Skeletal muscle satellite cell (primary cell): ENCODE measurements at regions not wholly inside any gene's neighbourhood (a gene's known extent, or its start where the extent isn't known, plus 50 kb on each side); places are given as distances from the start of the nearest gene placed in this dataset.
"Not testable (repeated sequence)": the region's sequence is repeated elsewhere in the genome, so short reads cannot be mapped to it uniquely, and the experiment has no call there.

Source experiments
- H3K27me3 ChIP-seq: 2 replicates; pipeline ENCODE4 v1.7.0; 2013; ENCODE audit warnings: low read length; ENCODE audit not compliant: control insufficient read depth, insufficient read depth
- H3K36me3 ChIP-seq: 2 replicates; pipeline ENCODE4 v1.7.0; 2013; ENCODE audit warnings: mild to moderate bottlenecking, control low read depth, low read length; ENCODE audit not compliant: insufficient read depth
- H3K4me1 ChIP-seq: 2 replicates; pipeline ENCODE4 v1.7.0; 2013; ENCODE audit warnings: low read length; ENCODE audit not compliant: control insufficient read depth, insufficient read depth
- H3K4me2 ChIP-seq: 2 replicates; pipeline ENCODE4 v1.7.0; 2013; ENCODE audit warnings: mild to moderate bottlenecking, low read length
- H3K4me3 ChIP-seq: 2 replicates; pipeline ENCODE4 v1.7.0; 2013; ENCODE audit warnings: low read length
- H3K9ac ChIP-seq: 2 replicates; pipeline ENCODE4 v1.7.0; 2013; ENCODE audit warnings: mild to moderate bottlenecking, low read depth, low read length, moderate library complexity
- H3K9me3 ChIP-seq: replicated peaks from 2 replicates; pipeline ENCODE4 v1.7.0; 2013; ENCODE audit warnings: mild to moderate bottlenecking, control low read depth, low read length

DNA sequence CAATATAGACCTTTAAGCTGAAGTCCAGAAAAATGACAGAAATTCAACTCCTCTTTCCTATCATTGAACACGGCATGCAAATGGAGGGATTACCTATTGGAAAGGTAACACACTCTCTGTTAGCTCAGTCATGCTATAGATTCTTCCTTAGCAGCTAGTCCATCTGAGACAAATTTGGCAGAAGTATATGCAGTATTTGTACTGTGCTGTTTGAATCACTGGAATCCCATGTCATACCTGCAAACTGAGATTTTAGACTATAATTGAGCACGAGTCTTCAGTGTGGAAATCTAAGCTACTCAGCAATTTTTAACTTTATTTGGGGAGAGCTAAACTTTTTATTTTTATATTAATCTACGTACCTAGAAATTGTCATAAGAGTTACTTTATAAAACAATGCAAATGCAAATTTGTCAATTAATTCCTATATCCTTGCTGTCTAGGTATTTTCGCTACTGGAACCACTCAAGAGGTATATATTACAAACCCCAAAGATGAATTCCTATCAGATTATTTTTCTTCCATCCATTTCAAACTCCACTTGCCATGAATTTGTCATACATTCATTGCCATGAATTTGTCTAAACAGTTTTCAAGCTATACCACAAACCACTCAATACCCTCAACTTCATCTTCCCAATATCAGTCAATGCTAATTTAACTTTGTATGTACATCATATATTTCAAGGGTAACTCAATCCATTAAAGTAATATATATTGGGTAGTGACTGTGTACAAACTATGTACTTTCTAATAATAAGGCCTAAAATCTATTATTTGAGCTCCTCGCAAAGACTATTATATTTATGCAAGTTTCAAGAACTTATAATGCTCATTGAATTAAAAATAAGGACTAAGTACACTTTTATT is 224.8 kb downstream of the MEF2C start:
- Histone ChIP-seq H3K4me2 (no peak overlapping the region), H3K4me1 (peaks cover 5% of the 10 kb centered on the region), H3K27me3 (peaks cover 82% of the 10 kb centered on the region), H3K4me3 (no peak overlapping the region), H3K9ac (no peak overlapping the region), H3K9me3 (no peaks in the 10 kb centered on the region), H3K36me3 (no peaks in the 10 kb centered on the region)

DNA sequence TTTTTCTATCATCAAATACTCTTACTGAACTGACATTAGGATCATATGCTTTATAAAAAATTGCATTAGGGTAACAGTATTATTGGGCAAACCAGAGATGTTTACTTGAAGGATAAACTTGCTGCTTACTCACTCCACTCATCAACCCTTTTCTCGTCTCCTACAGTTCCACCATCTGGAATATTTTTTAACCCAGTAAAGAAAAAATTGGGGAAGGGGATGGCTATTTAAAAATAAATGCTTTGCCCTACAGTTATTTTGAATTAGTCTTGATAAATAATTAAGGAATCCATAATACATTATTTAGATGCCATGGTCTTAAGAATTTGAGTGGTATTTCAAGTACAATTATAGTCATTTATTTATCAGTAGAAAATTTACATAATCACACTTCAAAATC is 225.8 kb downstream of the MEF2C start:
- Histone ChIP-seq H3K9ac (no peak overlapping the region), H3K4me2 (no peak overlapping the region), H3K9me3 (no peaks in the 10 kb centered on the region), H3K4me1 (peaks cover 5% of the 10 kb centered on the region), H3K36me3 (no peaks in the 10 kb centered on the region), H3K27me3 (peaks cover 76% of the 10 kb centered on the region), H3K4me3 (no peak overlapping the region)

DNA sequence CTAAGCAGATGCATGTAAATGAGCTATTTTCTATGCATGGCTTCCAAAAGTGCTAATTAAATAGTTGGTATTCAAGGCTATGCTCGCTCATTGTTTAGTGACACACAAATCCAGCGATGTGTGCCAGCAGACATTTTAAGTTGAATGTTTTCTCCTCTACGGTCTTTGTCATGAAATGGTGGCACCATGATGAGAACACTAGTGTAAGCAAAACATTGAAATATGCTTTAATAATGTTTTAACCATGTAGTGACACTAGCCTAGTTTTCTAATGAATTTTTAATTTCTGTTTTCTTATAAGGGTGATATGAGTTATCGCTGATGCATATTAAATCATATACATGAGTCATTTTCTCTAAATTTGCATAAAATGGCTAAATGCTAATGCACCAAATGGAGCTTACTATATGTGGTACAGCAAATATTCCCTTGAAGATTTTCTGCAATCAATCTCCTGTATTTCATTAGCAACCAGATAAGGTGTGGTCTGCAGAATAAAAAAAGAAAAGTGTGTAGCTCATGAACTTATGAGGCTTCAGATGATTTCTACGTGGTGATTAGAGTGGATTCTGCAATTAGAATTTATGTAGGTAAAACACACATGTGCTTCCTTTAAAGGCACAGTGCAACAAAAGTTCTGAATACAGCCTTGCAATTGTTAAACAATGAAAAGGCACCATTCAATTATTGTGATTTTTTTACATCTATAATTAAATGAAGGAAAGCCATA is 226.6 kb downstream of the MEF2C start:
- Histone ChIP-seq H3K4me1 (peaks cover 4% of the 10 kb centered on the region), H3K4me2 (no peak overlapping the region), H3K27me3 (peaks cover 75% of the 10 kb centered on the region), H3K9ac (no peak overlapping the region), H3K9me3 (no peaks in the 10 kb centered on the region), H3K36me3 (no peaks in the 10 kb centered on the region), H3K4me3 (no peak overlapping the region)

DNA sequence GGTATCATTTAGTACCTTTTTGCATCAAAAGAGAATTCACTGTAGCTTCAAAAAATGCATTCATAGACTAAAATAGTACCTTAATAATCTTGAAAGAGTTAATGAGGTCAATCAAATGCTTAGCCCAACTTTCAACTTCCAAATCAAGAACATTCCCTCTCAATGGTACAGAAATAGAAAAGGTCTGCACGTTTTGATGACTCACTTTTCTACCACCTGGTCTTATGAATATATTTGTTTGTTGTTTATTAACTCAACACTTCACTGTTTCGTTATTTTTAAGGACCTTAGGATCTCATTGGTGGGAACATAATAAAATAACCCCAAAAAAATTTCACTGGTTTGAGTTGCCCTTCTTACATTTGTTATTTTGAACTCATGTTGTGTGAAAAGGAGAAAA is 229.5 kb downstream of the MEF2C start:
- no peaks in the 10 kb centered on the region for H3K36me3 ChIP-seq
- H3K4me2 ChIP-seq, result no peak overlapping the region
- H3K9ac ChIP-seq, result no peak overlapping the region
- H3K4me3 ChIP-seq, result no peak overlapping the region
- no peaks in the 10 kb centered on the region for H3K9me3 ChIP-seq
- no peaks in the 10 kb centered on the region for H3K4me1 ChIP-seq
- H3K27me3 ChIP-seq, result peaks cover 60% of the 10 kb centered on the region

- no peaks in the 10 kb centered on the region for H3K36me3 ChIP-seq
- peaks cover 34% of the 10 kb centered on the region for H3K27me3 ChIP-seq
- H3K4me2 ChIP-seq, result no peak overlapping the region
- no peaks in the 10 kb centered on the region for H3K9me3 ChIP-seq
- H3K4me1 ChIP-seq, result no peaks in the 10 kb centered on the region
- no peak overlapping the region for H3K9ac ChIP-seq
- no peak overlapping the region for H3K4me3 ChIP-seq
These were observed 235.1 kb downstream of the MEF2C start for GRCh38 chr5:88647901-88648300.

GRCh38 chr5:88646866-88647265 is 236.1 kb downstream of the MEF2C start:
- H3K36me3 ChIP-seq, result no peaks in the 10 kb centered on the region
- H3K9ac ChIP-seq, result no peak overlapping the region
- peaks cover 30% of the 10 kb centered on the region for H3K27me3 ChIP-seq
- H3K4me1 ChIP-seq, result no peaks in the 10 kb centered on the region
- no peak overlapping the region for H3K4me3 ChIP-seq
- no peak overlapping the region for H3K4me2 ChIP-seq
- H3K9me3 ChIP-seq, result no peaks in the 10 kb centered on the region

- Histone ChIP-seq H3K27me3 (peaks cover 17% of the 10 kb centered on the region), H3K9me3 (no peaks in the 10 kb centered on the region), H3K9ac (no peak overlapping the region), H3K36me3 (no peaks in the 10 kb centered on the region), H3K4me2 (no peak overlapping the region), H3K4me1 (no peaks in the 10 kb centered on the region), H3K4me3 (no peak overlapping the region)
These were observed 238.3 kb downstream of the MEF2C start for GRCh38 chr5:88644676-88645075.

DNA sequence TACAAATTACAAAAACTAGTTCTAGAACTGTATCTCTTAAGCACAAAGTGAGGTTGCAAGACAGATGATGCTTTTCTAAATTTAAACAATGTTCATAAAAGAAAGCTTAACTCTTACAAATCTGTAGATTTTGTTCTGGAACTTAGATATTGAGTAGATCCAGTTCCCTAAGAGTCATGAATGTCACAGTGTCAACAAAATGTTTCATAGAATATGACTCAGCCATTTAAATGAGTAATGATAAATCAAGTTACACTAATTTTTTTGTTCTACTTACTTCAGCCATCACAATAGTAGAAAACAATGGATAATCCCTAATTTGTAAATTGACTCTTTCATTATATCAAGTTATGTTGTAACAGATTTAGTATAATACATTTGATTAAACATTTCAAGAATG is 239.7 kb downstream of the MEF2C start:
- no peaks in the 10 kb centered on the region for H3K4me1 ChIP-seq
- H3K4me2 ChIP-seq, result no peak overlapping the region
- no peaks in the 10 kb centered on the region for H3K36me3 ChIP-seq
- H3K9ac ChIP-seq, result no peak overlapping the region
- no peak overlapping the region for H3K4me3 ChIP-seq
- H3K27me3 ChIP-seq, result peaks cover 21% of the 10 kb centered on the region
- H3K9me3 ChIP-seq, result no peaks in the 10 kb centered on the region

DNA sequence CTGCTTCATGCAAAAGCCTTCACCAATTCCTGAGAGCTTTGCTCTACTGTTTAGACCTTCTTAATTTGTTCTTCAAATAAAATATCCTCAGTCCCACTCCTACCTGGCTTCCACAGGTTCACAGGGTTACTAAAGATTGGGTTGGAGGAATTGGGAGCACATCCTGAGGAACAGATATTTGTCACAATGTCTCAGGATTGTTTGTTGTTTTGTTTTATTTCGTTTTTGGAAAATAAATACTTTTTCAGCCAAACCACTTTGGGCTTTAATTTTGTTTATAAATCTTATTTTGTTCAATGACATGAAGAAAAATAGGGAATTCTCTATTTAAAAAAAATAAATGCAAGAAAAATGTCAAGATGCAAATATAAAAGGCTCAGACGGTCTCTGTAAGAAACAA is 249.0 kb downstream of the MEF2C start:
- H3K27me3 ChIP-seq, result peaks cover 12% of the 10 kb centered on the region
- no peaks in the 10 kb centered on the region for H3K36me3 ChIP-seq
- no peaks in the 10 kb centered on the region for H3K4me1 ChIP-seq
- H3K9me3 ChIP-seq, result no peaks in the 10 kb centered on the region
- H3K9ac ChIP-seq, result no peak overlapping the region
- no peak overlapping the region for H3K4me2 ChIP-seq
- no peak overlapping the region for H3K4me3 ChIP-seq

DNA sequence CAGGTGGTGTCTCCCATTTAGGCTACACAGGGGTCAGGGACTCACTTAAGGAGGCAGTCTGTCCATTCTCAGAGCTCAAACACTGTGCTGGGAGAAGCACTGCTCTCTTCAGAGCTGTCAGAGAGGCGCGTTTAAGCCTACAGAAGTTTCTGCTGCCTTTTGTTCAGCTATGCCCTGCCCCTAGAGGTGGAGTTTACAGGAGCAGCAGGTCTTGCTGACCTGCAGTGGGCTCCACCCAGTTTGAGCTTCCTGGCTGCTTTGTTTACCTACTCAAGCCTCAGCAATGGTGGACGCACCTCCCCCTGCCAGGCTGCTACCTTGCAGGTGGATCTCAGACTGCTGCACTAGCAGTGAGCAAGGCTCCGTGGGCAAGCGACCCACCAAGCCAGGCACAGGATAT is 260.1 kb downstream of the MEF2C start:
- not testable (repeated sequence) for H3K4me3 ChIP-seq, H3K9me3 ChIP-seq, H3K4me1 ChIP-seq, H3K27me3 ChIP-seq, H3K4me2 ChIP-seq, H3K9ac ChIP-seq, H3K36me3 ChIP-seq

GRCh38 chr5:88615767-88616166 is 267.2 kb downstream of the MEF2C start:
- not testable (repeated sequence) for H3K4me3 ChIP-seq, H3K36me3 ChIP-seq, H3K4me2 ChIP-seq, H3K4me1 ChIP-seq, H3K27me3 ChIP-seq, H3K9me3 ChIP-seq, H3K9ac ChIP-seq

DNA sequence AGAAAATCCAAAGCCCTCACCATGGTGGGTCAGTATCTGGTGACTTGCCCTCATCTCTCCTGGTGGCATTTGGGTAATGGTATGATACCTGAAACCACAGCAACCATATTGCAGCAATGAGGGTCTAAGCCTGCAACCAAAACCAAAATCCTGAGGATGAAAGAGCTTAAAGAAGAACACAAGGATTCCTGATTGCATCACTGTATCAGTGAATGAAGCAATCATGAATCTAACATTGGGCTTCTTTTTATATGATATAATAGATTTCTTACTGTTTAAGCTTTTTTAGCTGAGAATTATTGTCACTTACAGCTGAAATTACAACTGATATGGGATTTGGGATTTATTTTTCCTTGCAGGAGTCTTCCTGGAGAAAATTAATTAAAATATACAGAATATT is 269.9 kb downstream of the MEF2C start:
- Histone ChIP-seq H3K4me3 (no peak overlapping the region), H3K9ac (no peak overlapping the region), H3K4me1 (no peaks in the 10 kb centered on the region), H3K27me3 (no peaks in the 10 kb centered on the region), H3K4me2 (no peak overlapping the region), H3K9me3 (no peaks in the 10 kb centered on the region), H3K36me3 (no peaks in the 10 kb centered on the region)
